CD14-positive monocyte (primary cell): ENCODE measurements at regions not wholly inside any gene's neighbourhood (a gene's known extent, or its start where the extent isn't known, plus 50 kb on each side); places are given as distances from the start of the nearest gene placed in this dataset.

Experiments
- DNase-seq, 3 donors: peaks; one replicate each; pipeline ENCODE4 v3.0.0-alpha.2; 2011 to 2022
- H2AFZ ChIP-seq: 2 replicates; pipeline ENCODE4 v1.6.0; 2012; ENCODE audit warnings: mild to moderate bottlenecking, low read depth, low read length, inconsistent platforms; ENCODE audit not compliant: insufficient read depth, poor library complexity, severe bottlenecking
- H3K27ac ChIP-seq, 2 donors: 1 replicate in 1 of 2; 2 replicates in 1 of 2; pipeline ENCODE4 v1.5.1; 2012 to 2013; ENCODE audit warnings: low read length in 2 of 2, control low read depth in 1 of 2, inconsistent platforms in 1 of 2, low read depth in 1 of 2, mild to moderate bottlenecking in 1 of 2
- H3K27me3 ChIP-seq, 2 donors: one replicate each; pipeline versions ENCODE4 v1.6.0 to v1.6.1; 2011 to 2013; ENCODE audit warnings: low read length in 2 of 2; ENCODE audit not compliant: control insufficient read depth in 2 of 2, insufficient read depth in 2 of 2
- H3K36me3 ChIP-seq, 2 donors: replicated peaks in 1 of 2; 1 replicate in 1 of 2; 2 replicates in 1 of 2; pipeline versions ENCODE4 v1.5.1 to v1.6.1; 2012 to 2013; ENCODE audit warnings: low read length in 2 of 2, control low read depth in 1 of 2, inconsistent platforms in 1 of 2, mild to moderate bottlenecking in 1 of 2; ENCODE audit not compliant: insufficient read depth in 2 of 2, control insufficient read depth in 1 of 2
- H3K4me1 ChIP-seq, 2 donors: 1 replicate in 1 of 2; 2 replicates in 1 of 2; pipeline versions ENCODE4 v1.5.1 to v1.6.1; 2012 to 2013; ENCODE audit warnings: low read length in 2 of 2, control low read depth in 1 of 2, inconsistent platforms in 1 of 2, mild to moderate bottlenecking in 1 of 2, moderate library complexity in 1 of 2; ENCODE audit not compliant: insufficient read depth in 2 of 2, control insufficient read depth in 1 of 2
- H3K4me2 ChIP-seq: replicated peaks from 2 replicates; pipeline ENCODE3; 2012; ENCODE audit warnings: low read length, moderate library complexity, mild to moderate bottlenecking; ENCODE audit not compliant: poor library complexity, severe bottlenecking; ENCODE audit errors: extremely low read depth
- H3K4me3 ChIP-seq, 3 experiments: fragments of 200-600 bp in 1 of 3; sonication (generic) in 1 of 3; replicated peaks in 1 of 3; 1 replicate in 2 of 3; 2 replicates in 1 of 3; pipeline ENCODE4 v1.5.1; 2011 to 2013; ENCODE audit warnings: low read length in 3 of 3, mild to moderate bottlenecking in 3 of 3, control low read depth in 2 of 3, low read depth in 2 of 3, inconsistent platforms in 1 of 3, moderate library complexity in 1 of 3
- H3K79me2 ChIP-seq: 2 replicates; pipeline ENCODE4 v1.6.0; 2012; ENCODE audit warnings: mild to moderate bottlenecking, control low read depth, inconsistent platforms, low read length, moderate library complexity; ENCODE audit not compliant: insufficient read depth
- H3K9ac ChIP-seq: 2 replicates; pipeline ENCODE4 v1.6.0; 2017; ENCODE audit warnings: low read length, mild to moderate bottlenecking; ENCODE audit not compliant: insufficient read depth, poor library complexity, severe bottlenecking
- H3K9me3 ChIP-seq, 2 donors: replicated peaks in 1 of 2; 1 replicate in 1 of 2; 2 replicates in 1 of 2; pipeline versions ENCODE4 v1.5.1 to v1.6.1; 2012 to 2013; ENCODE audit warnings: low read length in 2 of 2, control low read depth in 1 of 2; ENCODE audit not compliant: control insufficient read depth in 1 of 2, insufficient read depth in 1 of 2
- H4K20me1 ChIP-seq: 2 replicates; pipeline ENCODE4 v1.6.0; 2012; ENCODE audit warnings: mild to moderate bottlenecking, low read length, control low read depth, moderate library complexity; ENCODE audit not compliant: insufficient read depth
- H3K27ac Mint-ChIP-seq, 7 donors: one replicate each; pipeline ENCODE4 v1.8.0; 2020; ENCODE audit warnings: mild to moderate bottlenecking in 7 of 7, mixed read lengths in 7 of 7, moderate library complexity in 6 of 7, inconsistent platforms in 2 of 7
- H3K27me3 Mint-ChIP-seq, 3 donors: one replicate each; pipeline ENCODE4 v1.8.0; 2021 to 2022; ENCODE audit warnings: low read depth in 3 of 3, mild to moderate bottlenecking in 3 of 3, mixed read lengths in 3 of 3, moderate library complexity in 3 of 3, inconsistent platforms in 1 of 3
- H3K36me3 Mint-ChIP-seq, 2 donors: one replicate each; pipeline ENCODE4 v1.8.0; 2020; ENCODE audit warnings: mixed read lengths in 2 of 2, inconsistent platforms in 1 of 2, mild to moderate bottlenecking in 1 of 2
- H3K4me1 Mint-ChIP-seq: one replicate; pipeline ENCODE4 v1.8.0; 2020; ENCODE audit warnings: mild to moderate bottlenecking, mixed read lengths
- H3K4me3 Mint-ChIP-seq, 2 donors: one replicate each; pipeline ENCODE4 v1.8.0; 2020; ENCODE audit warnings: mild to moderate bottlenecking in 2 of 2, mixed read lengths in 2 of 2, moderate library complexity in 1 of 2
- H3K9me3 Mint-ChIP-seq, 7 donors: one replicate each; pipeline ENCODE4 v1.8.0; 2020 to 2022; ENCODE audit warnings: mixed read lengths in 7 of 7, mild to moderate bottlenecking in 6 of 7, moderate library complexity in 6 of 7, inconsistent platforms in 2 of 7
- CTCF ChIP-seq: fragments of 200-600 bp; IDR thresholded peaks from one replicate; pipeline ENCODE4 v1.8.0; 2022; ENCODE audit warnings: antibody characterized with exemption, mild to moderate bottlenecking
- WGBS: methylation state at CpG from one replicate; pipeline ENCODE4 v1.1.5; 2013; ENCODE audit warnings: missing lambda C conversion rate; ENCODE audit not compliant: insufficient coverage; 5-methylcytosine and 5-hydroxymethylcytosine counted together
- intact Hi-C, 2 donors: fragments of 100-400 bp; cut with micrococcal nuclease; formaldehyde crosslinking; loops; one replicate each; pipeline versions ENCODE4 v1.15.0 to v1.15.1; 2023

GRCh38 chr20:63125581-63125837, 90.4 kb downstream of the YTHDF1 start:
- intact Hi-C loops: no loop called here
- no peaks in the 10 kb centered on the region for H3K27me3 ChIP-seq
- no peaks in the 10 kb centered on the region for H3K4me1 Mint-ChIP-seq

DNA sequence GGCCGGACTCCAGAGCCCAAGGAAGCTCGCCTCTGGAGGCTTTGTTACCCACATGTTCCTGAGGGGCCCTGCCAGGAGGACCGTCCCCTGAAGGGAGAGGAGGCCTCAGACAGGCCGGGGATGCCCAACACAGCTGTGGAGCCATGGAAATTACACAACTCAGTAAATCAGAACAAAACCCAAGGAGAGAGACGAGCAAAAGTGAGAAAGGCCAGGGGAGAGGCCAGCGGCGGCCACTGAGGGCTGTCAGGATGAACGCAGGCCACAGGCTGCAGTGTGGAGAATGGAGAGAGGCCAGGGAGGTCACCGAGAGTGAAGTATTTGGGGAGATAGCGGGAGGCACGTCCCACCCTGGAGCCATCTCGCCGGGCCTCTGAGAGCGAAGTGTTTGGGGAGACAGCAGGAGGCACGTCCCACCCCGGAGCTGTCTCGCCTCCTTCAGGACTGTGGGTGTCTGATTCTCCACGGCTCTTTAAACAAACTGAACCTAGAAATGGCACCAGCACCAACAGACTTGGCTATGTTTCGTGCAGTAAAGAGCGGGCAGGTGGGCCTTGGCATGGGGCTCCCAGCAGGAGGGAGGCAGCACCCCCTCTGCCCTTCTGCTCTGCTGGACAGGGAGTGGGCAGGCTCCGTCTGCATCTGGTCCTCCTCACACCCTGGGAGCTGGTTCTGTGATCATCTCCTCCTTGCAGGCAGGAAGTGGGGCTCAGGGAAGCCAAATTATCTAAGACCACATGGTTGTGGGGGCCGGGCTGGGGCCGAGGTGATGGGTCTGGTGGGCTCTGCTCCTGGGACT, 91.0 kb downstream of the YTHDF1 start:
- 86% methylated on average over 14 of the region's 23 CpGs for WGBS
- peaks cover 7 to 15% (median 11%) of the 10 kb centered on the region in 3 donors for H3K27me3 Mint-ChIP-seq
- no peaks in the 10 kb centered on the region for H3K9me3 ChIP-seq
- TF ChIP-seq CTCF: no peak
- no peak overlapping the region for H3K9ac ChIP-seq
- no peaks in the 10 kb centered on the region for H3K79me2 ChIP-seq
- intact Hi-C loops: no loop called here
- peak overlapping the region in 1 of 7 donors; percentile 72 for H3K27ac Mint-ChIP-seq
- H3K4me2 ChIP-seq: no peak overlapping the region
- H2AFZ ChIP-seq: no peak overlapping the region
- no peak overlapping the region for H3K27ac ChIP-seq
- no peak overlapping the region for H3K4me3 Mint-ChIP-seq
- H3K4me1 ChIP-seq: no peaks in the 10 kb centered on the region
- no peaks in the 10 kb centered on the region for H4K20me1 ChIP-seq
- H3K36me3 ChIP-seq: no peaks in the 10 kb centered on the region
- DNase-seq: no peak
- peaks cover 0 to 3% (median 0%) of the 10 kb centered on the region in 7 donors for H3K9me3 Mint-ChIP-seq
- no peak overlapping the region for H3K4me3 ChIP-seq
- H3K36me3 Mint-ChIP-seq: no peaks in the 10 kb centered on the region
- H3K4me1 Mint-ChIP-seq: no peaks in the 10 kb centered on the region
- no peaks in the 10 kb centered on the region for H3K27me3 ChIP-seq

More at GRCh38 chr20:63125581-63125837, 90.4 kb downstream of the YTHDF1 start:
- Mint-ChIP-seq H3K27ac (peak overlapping the region in 1 of 7 donors; percentile 72), H3K36me3 (no peaks in the 10 kb centered on the region), H3K27me3 (peaks cover 8 to 15% (median 14%) of the 10 kb centered on the region in 3 donors), H3K9me3 (peaks cover 0 to 3% (median 0%) of the 10 kb centered on the region in 7 donors), H3K4me3 (no peak overlapping the region)
- Histone ChIP-seq H3K4me1 (no peaks in the 10 kb centered on the region), H3K79me2 (no peaks in the 10 kb centered on the region), H4K20me1 (no peaks in the 10 kb centered on the region), H3K9me3 (no peaks in the 10 kb centered on the region), H3K4me2 (no peak overlapping the region), H3K4me3 (no peak overlapping the region), H2AFZ (no peak overlapping the region), H3K36me3 (no peaks in the 10 kb centered on the region), H3K27ac (no peak overlapping the region), H3K9ac (no peak overlapping the region)
- no peak for DNase-seq
- TF ChIP-seq CTCF: no peak
- WGBS: 59% methylated on average over 3 of the region's 5 CpGs
